Coronary artery (tissue), 2 donors: ENCODE measurements at regions not wholly inside any gene's neighbourhood (a gene's known extent, or its start where the extent isn't known, plus 50 kb on each side); places are given as distances from the start of the nearest gene placed in this dataset.

Experiments
- DNase-seq: peaks from one replicate; pipeline ENCODE4 v3.0.0-alpha.2; 2017; ENCODE audit warnings: low spot score
- H3K27ac ChIP-seq, 2 donors: fragments of 200-600 bp; sonication (generic); one replicate each; pipeline ENCODE4 v1.5.1; 2016 to 2019
- H3K4me3 ChIP-seq: fragments of 200-600 bp; sonication (generic); 2 replicates; pipeline ENCODE4 v1.5.1; 2016; ENCODE audit warnings: mild to moderate bottlenecking, moderate library complexity
- CTCF ChIP-seq: fragments of 200-600 bp; sonication (generic); IDR thresholded peaks from one replicate; pipeline ENCODE4 v1.5.1; 2019; ENCODE audit warnings: antibody characterized with exemption

GRCh38 chr13:73300718-73301425 is 242.1 kb downstream of the KLF5 start:
- TF ChIP-seq CTCF = no peak
- DNase-seq = no peak
- no peak overlapping the region for H3K4me3 ChIP-seq
- no peak overlapping the region for H3K27ac ChIP-seq

DNA sequence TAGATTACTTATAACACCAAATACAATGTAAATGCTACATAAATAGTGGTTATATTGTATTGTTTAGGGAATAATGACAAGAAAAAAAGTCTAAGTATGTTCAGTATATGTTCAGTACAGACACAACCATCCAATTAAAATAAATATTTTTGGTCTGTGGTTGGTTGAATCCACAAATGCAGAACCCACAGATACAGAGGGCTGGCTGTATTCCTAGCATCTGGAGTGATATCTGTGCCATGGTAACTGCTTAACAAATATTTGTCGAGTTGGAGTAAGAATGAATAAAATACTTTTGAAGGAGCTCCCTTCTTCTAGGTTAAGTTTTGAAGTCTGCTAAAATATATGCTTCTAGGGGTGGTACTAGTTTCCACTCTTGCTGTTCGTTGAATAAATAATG is 241.0 kb downstream of the KLF5 start:
- DNase-seq = no peak
- H3K4me3 ChIP-seq = no peak overlapping the region

DNA sequence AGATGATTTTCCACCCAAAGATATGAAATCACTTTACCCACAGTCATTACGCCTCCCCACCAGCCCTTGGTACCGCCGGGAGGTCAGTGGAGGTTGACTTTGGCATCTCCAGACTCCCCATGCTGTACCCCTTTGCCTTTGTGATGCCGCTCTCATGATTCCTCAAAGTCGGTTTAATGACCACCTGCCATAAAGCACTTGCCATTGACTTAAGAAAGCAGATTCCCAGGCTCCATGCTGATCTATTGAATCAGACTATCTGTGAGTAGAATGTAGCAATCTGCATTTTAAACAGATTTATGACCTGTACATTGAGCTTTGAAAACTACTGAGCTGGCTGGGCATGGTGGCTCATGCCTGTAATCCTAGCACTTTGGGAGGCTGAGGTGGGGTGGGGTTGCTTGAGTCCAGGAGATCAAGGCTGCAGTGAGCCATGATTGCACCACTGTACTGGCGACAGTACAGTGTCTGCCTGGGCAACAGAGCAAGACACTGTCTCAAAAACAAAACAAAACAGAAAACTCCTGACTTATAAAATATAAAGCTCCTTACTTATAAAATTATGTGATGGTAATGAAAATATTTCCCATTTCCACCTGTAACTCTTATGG is 235.2 kb downstream of the KLF5 start:
- no peak for DNase-seq
- TF ChIP-seq CTCF = no peak
- Histone ChIP-seq H3K27ac (no peak overlapping the region), H3K4me3 (no peak overlapping the region)

More for the DNA sequence above, 241.0 kb downstream of the KLF5 start:
- H3K27ac ChIP-seq = no peak overlapping the region
- no peak for TF ChIP-seq CTCF

GRCh38 chr13:73292127-73292526 is 233.3 kb downstream of the KLF5 start:
- Histone ChIP-seq H3K4me3 (no peak overlapping the region), H3K27ac (no peak overlapping the region)
- no peak for DNase-seq
- no peak for TF ChIP-seq CTCF

DNA sequence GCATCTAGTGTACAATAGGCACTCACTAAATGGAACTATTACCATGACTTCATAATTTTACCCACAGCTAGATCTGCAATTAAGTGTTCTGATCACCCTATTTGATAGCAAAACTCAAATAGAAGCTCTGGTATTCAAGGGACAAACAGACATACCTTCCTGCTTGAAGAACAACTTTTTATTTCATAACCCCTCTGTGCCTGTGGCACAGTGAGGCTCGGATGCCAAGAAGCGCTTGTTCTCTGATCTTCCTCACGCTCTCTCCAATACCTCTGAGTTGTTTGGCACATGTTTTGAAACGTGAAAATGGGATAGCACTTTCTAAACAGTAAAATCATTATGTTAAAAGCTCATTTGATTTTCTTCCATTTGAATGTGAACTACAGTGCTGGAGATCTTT is 232.0 kb downstream of the KLF5 start:
- Histone ChIP-seq H3K4me3 (no peak overlapping the region), H3K27ac (no peak overlapping the region)
- TF ChIP-seq CTCF = no peak
- no peak for DNase-seq

GRCh38 chr13:73288596-73288995 is 229.8 kb downstream of the KLF5 start:
- DNase-seq = no peak
- Histone ChIP-seq H3K27ac (no peak overlapping the region), H3K4me3 (no peak overlapping the region)
- no peak for TF ChIP-seq CTCF

GRCh38 chr13:73287831-73288230 is 229.0 kb downstream of the KLF5 start:
- no peak for TF ChIP-seq CTCF
- DNase-seq = no peak
- no peak overlapping the region for H3K27ac ChIP-seq
- H3K4me3 ChIP-seq = no peak overlapping the region
